Kidney (tissue), 13 donors: ENCODE measurements at regions not wholly inside any gene's neighbourhood (a gene's known extent, or its start where the extent isn't known, plus 50 kb on each side); places are given as distances from the start of the nearest gene placed in this dataset.

Experiments
- DNase-seq, 5 donors: peaks; one replicate each; pipeline ENCODE4 v3.0.0-alpha.2; 2013 to 2020
- FAIRE-seq: peaks from 2 replicates; lab custom pipeline; 2012; peaks lifted over from hg19 to GRCh38; lab: Jason Lieb, UNC
- H3K27ac ChIP-seq, 2 donors: one replicate each; pipeline ENCODE4 v1.7.0; 2013; ENCODE audit warnings: low read depth in 2 of 2, low read length in 2 of 2, inconsistent platforms in 1 of 2
- H3K27me3 ChIP-seq: one replicate; pipeline ENCODE4 v1.7.1; 2013; ENCODE audit warnings: low read length, inconsistent platforms; ENCODE audit not compliant: control insufficient read depth, insufficient read depth
- H3K36me3 ChIP-seq, 3 donors: one replicate each; pipeline versions ENCODE4 v1.7.0 to v1.7.1; 2013; ENCODE audit warnings: low read length in 3 of 3, control low read depth in 1 of 3, inconsistent platforms in 1 of 3; ENCODE audit not compliant: insufficient read depth in 3 of 3, control insufficient read depth in 2 of 3
- H3K4me1 ChIP-seq, 3 donors: one replicate each; pipeline versions ENCODE4 v1.7.0 to v1.7.1; 2013; ENCODE audit warnings: low read length in 3 of 3, inconsistent platforms in 1 of 3, low read depth in 1 of 3; ENCODE audit not compliant: control insufficient read depth in 2 of 3, insufficient read depth in 2 of 3
- H3K4me3 ChIP-seq, 3 donors: one replicate each; pipeline versions ENCODE4 v1.7.0 to v1.8.1; 2013; ENCODE audit warnings: low read length in 3 of 3, control low read depth in 1 of 3, inconsistent platforms in 1 of 3
- H3K9ac ChIP-seq, 3 donors: one replicate each; pipeline versions ENCODE4 v1.7.0 to v1.7.1; 2013; ENCODE audit warnings: low read length in 3 of 3, control low read depth in 1 of 3, inconsistent platforms in 1 of 3
- H3K9me3 ChIP-seq, 3 donors: one replicate each; pipeline versions ENCODE4 v1.7.0 to v1.7.1; 2013; ENCODE audit warnings: low read length in 3 of 3, control low read depth in 1 of 3, inconsistent platforms in 1 of 3; ENCODE audit not compliant: control insufficient read depth in 2 of 3, insufficient read depth in 1 of 3
- CTCF ChIP-seq: IDR thresholded peaks from 3 replicates; pipeline ENCODE4 v1.5.1; 2012; ENCODE audit warnings: mild to moderate bottlenecking, moderate library complexity, borderline replicate concordance; ENCODE audit not compliant: insufficient read depth; ENCODE audit errors: extremely low read depth
- intact Hi-C: fragments of 100-400 bp; cut with DNase I; formaldehyde crosslinking; loops from one replicate; pipeline ENCODE4 v1.11.1; 2022
- donor health status: control.
- donor health status: control.
- donor health status: control.
- donor health status: control.
- donor health status: control.
- donor health status: DM: yes; HTN: yes; CAD: no.
- donor health status: Normal renal cell carcinoma (clear cell type).

- H3K27ac ChIP-seq, result no peak overlapping the region
- TF ChIP-seq CTCF, result no peak
- intact Hi-C loops, result no loop called here
- H3K4me3 ChIP-seq, result no peak overlapping the region
- H3K9me3 ChIP-seq, result no peaks in the 10 kb centered on the region
- DNase-seq (no peak), FAIRE-seq (no peak)
- H3K4me1 ChIP-seq, result no peaks in the 10 kb centered on the region
- H3K27me3 ChIP-seq, result no peaks in the 10 kb centered on the region
- H3K9ac ChIP-seq, result no peak overlapping the region
- no peaks in the 10 kb centered on the region for H3K36me3 ChIP-seq
Observed at GRCh38 chrX:44042116-44042515, 68.9 kb upstream of the NDP start.

- H3K27me3 ChIP-seq, result peaks cover 2% of the 10 kb centered on the region
- intact Hi-C loops, result no loop called here
- H3K27ac ChIP-seq, result no peak overlapping the region
- FAIRE-seq (no peak), DNase-seq (no peak)
- H3K36me3 ChIP-seq, result no peaks in the 10 kb centered on the region
- no peak for TF ChIP-seq CTCF
- no peak overlapping the region for H3K9ac ChIP-seq
- no peak overlapping the region for H3K4me3 ChIP-seq
- no peaks in the 10 kb centered on the region for H3K9me3 ChIP-seq
- H3K4me1 ChIP-seq, result no peaks in the 10 kb centered on the region
Observed at GRCh38 chrX:44040406-44040805, 67.2 kb upstream of the NDP start.

- Histone ChIP-seq H3K36me3 (no peaks in the 10 kb centered on the region), H3K4me1 (no peaks in the 10 kb centered on the region), H3K4me3 (no peak overlapping the region), H3K27ac (no peak overlapping the region), H3K9ac (no peak overlapping the region), H3K27me3 (peaks cover 2% of the 10 kb centered on the region), H3K9me3 (no peaks in the 10 kb centered on the region)
- no peak for FAIRE-seq
- peak in 1 of 5 donors; percentile 6 for DNase-seq
- TF ChIP-seq CTCF, result no peak
- intact Hi-C loops, result no loop called here
Observed at GRCh38 chrX:44039556-44039955, 66.4 kb upstream of the NDP start.

GRCh38 chrX:44036336-44036735 is 63.1 kb upstream of the NDP start:
- no peaks in the 10 kb centered on the region for H3K9me3 ChIP-seq
- no peaks in the 10 kb centered on the region for H3K4me1 ChIP-seq
- H3K4me3 ChIP-seq, result no peak overlapping the region
- no peak overlapping the region for H3K27ac ChIP-seq
- H3K9ac ChIP-seq, result no peak overlapping the region
- intact Hi-C loops, result no loop called here
- peak in 2 of 5 donors; percentile 5 to 28 for DNase-seq
- no peak for FAIRE-seq
- TF ChIP-seq CTCF, result no peak
- no peaks in the 10 kb centered on the region for H3K36me3 ChIP-seq
- peaks cover 4% of the 10 kb centered on the region for H3K27me3 ChIP-seq
